HepG2 (cell line): ENCODE measurements at regions not wholly inside any gene's neighbourhood (a gene's known extent, or its start where the extent isn't known, plus 50 kb on each side); places are given as distances from the start of the nearest gene placed in this dataset.
A peak's percentile ranks its signal among the peaks of the same experiment; 100 is the strongest.

ENCODE experiments used
- ATAC-seq: fragments of 200-7000 bp; cut with Tn5 transposase; 3 replicates; pipeline ENCODE4 v1.9.1; 2020; ENCODE audit warnings: mild to moderate bottlenecking, moderate library complexity
- BruUV-seq: library from RNA; stranded (reverse); fragments of 400-500 nt; replicated peaks from 2 replicates; lab custom pipeline; 2021; lab: Mats Ljungman, UMichigan
- CTCF ChIA-PET: fragments of 300-600 bp; formaldehyde crosslinking; extraction: SDS; loops from one replicate; lab custom pipeline; 2021; ENCODE audit warnings: low total read pairs, inconsistent platforms, low intra/inter-chr PET ratio; lab: Yijun Ruan, JAX
- POLR2A ChIA-PET: fragments of 350-600 bp; sonication (Branson Sonifier 250); formaldehyde crosslinking; loops from one replicate; lab custom pipeline; 2020; ENCODE audit warnings: antibody characterized with exemption, inconsistent platforms; lab: Yijun Ruan, JAX
- DNase-seq: peaks from one replicate; pipeline ENCODE4 v3.0.0-alpha.2; 2015; ENCODE audit warnings: low spot score
- FAIRE-seq: peaks from 3 replicates; lab custom pipeline; 2011; peaks lifted over from hg19 to GRCh38; lab: Jason Lieb, UNC
- H2AFZ ChIP-seq: one replicate; pipeline ENCODE4 v1.6.1; 2011; ENCODE audit warnings: low read length, inconsistent platforms
- H3K27ac ChIP-seq: fragments of 300-600 bp; 3 replicates; pipeline ENCODE4 v1.8.0; 2011; ENCODE audit warnings: mixed run types, mild to moderate bottlenecking, mixed read lengths, low read length, inconsistent platforms; ENCODE audit not compliant: insufficient read depth; ENCODE audit errors: extremely low read length
- H3K27me3 ChIP-seq, 2 experiments: fragments of 200-600 bp in 1 of 2; 2 replicates in 1 of 2; 3 replicates in 1 of 2; pipeline versions ENCODE4 v1.6.0 to v1.8.0; 2011; ENCODE audit warnings: low read length in 2 of 2, mild to moderate bottlenecking in 2 of 2, moderate library complexity in 2 of 2, inconsistent platforms in 1 of 2; ENCODE audit not compliant: insufficient read depth in 2 of 2, control insufficient read depth in 1 of 2
- H3K36me3 ChIP-seq, 2 experiments: fragments of 200-600 bp in 1 of 2; replicated peaks in 1 of 2; 2 replicates in 1 of 2; 3 replicates in 1 of 2; pipeline versions ENCODE4 v1.5.1 to v1.8.0; 2011; ENCODE audit warnings: low read length in 2 of 2, inconsistent platforms in 1 of 2; ENCODE audit not compliant: insufficient read depth in 2 of 2, control insufficient read depth in 1 of 2
- H3K4me1 ChIP-seq: 2 replicates; pipeline ENCODE4 v1.5.1; 2012; ENCODE audit warnings: low read length, inconsistent platforms; ENCODE audit not compliant: insufficient read depth
- H3K4me2 ChIP-seq: 2 replicates; pipeline ENCODE4 v1.6.0; 2011; ENCODE audit warnings: low read depth, low read length, inconsistent platforms
- H3K4me3 ChIP-seq, 3 experiments: fragments of 200-600 bp in 1 of 3; sonication (generic), shearing (Covaris generic) in 1 of 3; replicated peaks in 1 of 3; 2 replicates each; pipeline ENCODE4 v1.5.1; 2011 to 2016; ENCODE audit warnings: low read length in 3 of 3, inconsistent platforms in 2 of 3, low read depth in 2 of 3, mild to moderate bottlenecking in 2 of 3, control low read depth in 1 of 3, mixed read lengths in 1 of 3; ENCODE audit not compliant: insufficient read depth in 1 of 3
- H3K79me2 ChIP-seq: one replicate; pipeline ENCODE4 v1.6.1; 2011; ENCODE audit warnings: low read length, inconsistent platforms; ENCODE audit not compliant: insufficient read depth
- H3K9ac ChIP-seq: 2 replicates; pipeline ENCODE4 v1.6.0; 2011; ENCODE audit warnings: mild to moderate bottlenecking, low read depth, low read length, inconsistent platforms; ENCODE audit not compliant: insufficient read depth
- H3K9me3 ChIP-seq: 2 replicates; pipeline ENCODE4 v1.5.1; 2012; ENCODE audit warnings: mild to moderate bottlenecking, low read length
- H4K20me1 ChIP-seq: 2 replicates; pipeline ENCODE4 v1.6.0; 2011; ENCODE audit warnings: inconsistent platforms, mild to moderate bottlenecking, low read length, moderate library complexity; ENCODE audit not compliant: insufficient read depth
- CBX5 ChIP-seq: sonication (generic); formaldehyde crosslinking; IDR thresholded peaks from 2 replicates; pipeline ENCODE4 v1.4.0; 2020; ENCODE audit warnings: missing genetic modification reagents, borderline replicate concordance
- CEBPB ChIP-seq: IDR thresholded peaks from 2 replicates; pipeline ENCODE4 v1.6.1; 2011; ENCODE audit warnings: low read depth, low read length, improper control_type of control experiment, borderline replicate concordance
- HMG20A ChIP-seq: IDR thresholded peaks from 2 replicates; pipeline ENCODE4 v1.6.1; 2016; ENCODE audit warnings: borderline replicate concordance
- ONECUT2 ChIP-seq: sonication (generic); formaldehyde crosslinking; IDR thresholded peaks from 2 replicates; pipeline ENCODE4 v1.4.0; 2020; ENCODE audit warnings: missing genetic modification reagents
- SMAD1 ChIP-seq: sonication (generic); formaldehyde crosslinking; IDR thresholded peaks from 2 replicates; pipeline ENCODE4 v1.4.0; 2020; ENCODE audit warnings: missing genetic modification reagents, low read depth, mild to moderate bottlenecking, borderline replicate concordance
- SRSF1 ChIP-seq: fragments of 200-400 bp; formaldehyde crosslinking; optimal IDR thresholded peaks from 2 replicates; pipeline ENCODE3; 2017; ENCODE audit warnings: mild to moderate bottlenecking, low read depth, low read length, moderate library complexity
- TEAD2 ChIP-seq: sonication (generic); formaldehyde crosslinking; IDR thresholded peaks from 2 replicates; pipeline ENCODE4 v1.9.0; 2021; ENCODE audit warnings: missing genetic modification reagents
- ZNF382 ChIP-seq: sonication (generic); formaldehyde crosslinking; IDR thresholded peaks from 2 replicates; pipeline ENCODE4 v1.5.0; 2020; ENCODE audit warnings: missing genetic modification reagents, mild to moderate bottlenecking, borderline replicate concordance
- ZNF512B ChIP-seq: sonication (generic); formaldehyde crosslinking; IDR thresholded peaks from 2 replicates; pipeline ENCODE4 v1.5.1; 2020; ENCODE audit warnings: missing genetic modification reagents, mild to moderate bottlenecking, borderline replicate concordance
- ZNF782 ChIP-seq: sonication (generic); formaldehyde crosslinking; IDR thresholded peaks from 2 replicates; pipeline ENCODE4 v1.4.0; 2020; ENCODE audit warnings: missing genetic modification reagents, mild to moderate bottlenecking, borderline replicate concordance
- WGBS: methylation state at CpG from one replicate; pipeline ENCODE4 v1.1.6; 2017; ENCODE audit warnings: low lambda C conversion rate; 5-methylcytosine and 5-hydroxymethylcytosine counted together
- in situ Hi-C: cut with HindIII; loops from 2 replicates; pipeline ENCODE4 v1.10.0; 2017; ENCODE audit warnings: low pct_unique_long_range_greater_than_20kb; ENCODE audit not compliant: extremely low pct_ligation_motif_present
- intact Hi-C: fragments of 100-400 bp; cut with micrococcal nuclease; formaldehyde crosslinking; loops from one replicate; pipeline ENCODE4 v1.10.0; 2022; ENCODE audit not compliant: unreplicated experiment

DNA sequence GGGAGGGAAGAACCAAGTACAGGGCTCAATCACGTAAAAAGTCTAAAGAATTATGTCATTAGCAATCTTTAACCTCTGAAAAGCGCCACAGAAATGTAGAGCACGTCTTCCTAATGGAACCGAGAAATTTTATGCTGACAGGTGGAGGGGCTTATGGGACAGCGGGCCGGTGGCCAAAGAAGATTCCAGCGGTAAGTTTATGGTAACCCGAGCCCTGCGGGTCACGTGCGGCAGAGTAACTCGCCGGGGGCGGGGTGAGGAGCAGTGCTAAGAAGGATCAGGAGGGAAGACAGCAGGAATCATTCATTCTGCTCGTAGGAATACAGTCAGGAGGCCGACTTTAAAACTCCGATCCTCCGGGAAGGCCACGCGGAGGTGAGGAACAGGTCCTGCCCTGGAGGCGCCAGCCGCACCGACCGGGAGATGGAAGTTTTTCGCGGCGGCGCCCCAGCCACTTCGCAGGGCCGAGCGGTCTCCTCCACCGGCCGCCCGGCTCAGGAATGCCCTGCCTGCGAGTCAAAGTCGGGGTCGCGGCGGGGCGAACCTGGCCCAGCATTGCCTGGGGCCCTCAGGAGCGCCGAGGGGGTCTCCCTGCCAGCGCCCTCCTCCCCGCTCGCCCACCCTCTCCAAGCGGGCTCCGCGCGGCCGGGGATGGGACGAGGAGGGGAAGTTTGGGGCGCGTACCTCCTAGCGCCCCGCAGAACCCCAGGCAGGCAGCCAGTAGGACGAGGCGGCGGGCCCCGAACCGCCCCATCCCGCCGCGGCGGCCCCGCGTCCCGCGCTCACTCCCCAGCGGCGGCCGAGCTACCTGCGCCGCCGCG, 101.8 kb downstream of the ESM1 start:
- no peak overlapping the region for H2AFZ ChIP-seq
- no peak overlapping the region for H3K9ac ChIP-seq

More for the DNA sequence above, 101.8 kb downstream of the ESM1 start:
- Histone ChIP-seq H3K4me1 (no peaks in the 10 kb centered on the region), H3K27me3 (peaks cover 1 to 37% of the 10 kb centered on the region in 2 experiments), H4K20me1 (no peaks in the 10 kb centered on the region), H3K36me3 (no peaks in the 10 kb centered on the region), H3K27ac (no peak overlapping the region), H3K4me3 (no peak overlapping the region; a peak in 1 of 6 replicates), H3K4me2 (peak overlapping the region; percentile 45; the same call in 1 of the 2 replicates), H3K9me3 (no peaks in the 10 kb centered on the region), H3K79me2 (no peaks in the 10 kb centered on the region)
- DNase-seq (no peak), FAIRE-seq (no peak), ATAC-seq (peak; percentile 46; the same call in 2 of the 3 replicates)
- in situ Hi-C loops: no loop called here
- 40% methylated on average over 39 of the region's 75 CpGs for WGBS
- TF ChIP-seq CEBPB: no peak
- TF ChIP-seq ZNF512B (CRISPR knock-in tag): no peak
- no peak for TF ChIP-seq HMG20A
- TF ChIP-seq SMAD1: no peak
- TF ChIP-seq ZNF782: no peak
- TF ChIP-seq ZNF382 (CRISPR knock-in tag): no peak
- no peak for TF ChIP-seq CBX5 (CRISPR knock-in tag)
- TF ChIP-seq TEAD2 (CRISPR knock-in tag): no peak
- TF ChIP-seq SRSF1: no peak
- TF ChIP-seq ONECUT2: no peak
- CTCF ChIA-PET: no interaction called here
- POLR2A ChIA-PET: no interaction called here
- intact Hi-C loops: no loop called here
- BruUV-seq: no TSS peak
